SK-N-SH treated with all-trans-retinoic acid at 6 μM for 48 hours (cell line): ENCODE measurements at regions not wholly inside any gene's neighbourhood (a gene's known extent, or its start where the extent isn't known, plus 50 kb on each side); places are given as distances from the start of the nearest gene placed in this dataset.

Experiments used
- ATAC-seq: fragments of 200-7000 bp; cut with Tn5 transposase; 3 replicates; pipeline ENCODE4 v1.9.1; 2020; ENCODE audit warnings: mild to moderate bottlenecking, moderate library complexity
- ARNTL ChIP-seq: fragments of 450-650 bp; formaldehyde crosslinking; IDR thresholded peaks from 2 replicates; pipeline ENCODE4 v1.5.0; 2020; ENCODE audit warnings: low read depth, mild to moderate bottlenecking, moderate library complexity, borderline replicate concordance
- BACH2 ChIP-seq: fragments of 250-450 bp; sonication (Bioruptor Pico); IDR thresholded peaks from 2 replicates; pipeline ENCODE4 v1.9.0; 2021; ENCODE audit warnings: mild to moderate bottlenecking, borderline replicate concordance
- CREB5 ChIP-seq: fragments of 250-450 bp; sonication (Bioruptor Pico); IDR thresholded peaks from 2 replicates; pipeline ENCODE4 v1.5.1; 2020; ENCODE audit warnings: low read depth, mild to moderate bottlenecking, moderate library complexity
- CSRNP3 ChIP-seq: fragments of 250-450 bp; sonication (Bioruptor Pico); IDR thresholded peaks from 2 replicates; pipeline ENCODE4 v1.5.1; 2021; ENCODE audit warnings: mild to moderate bottlenecking, moderate library complexity
- ESRRG ChIP-seq: fragments of 250-450 bp; sonication (Bioruptor Pico); IDR thresholded peaks from 2 replicates; pipeline ENCODE4 v1.6.1; 2021; ENCODE audit warnings: mild to moderate bottlenecking
- GLIS3 ChIP-seq: fragments of 250-450 bp; sonication (Bioruptor Pico); IDR thresholded peaks from 2 replicates; pipeline ENCODE4 v1.5.0; 2020; ENCODE audit warnings: mild to moderate bottlenecking, moderate library complexity
- ISL1 ChIP-seq: fragments of 250-450 bp; sonication (Bioruptor Pico); IDR thresholded peaks from 2 replicates; pipeline ENCODE4 v2.1.2; 2022; ENCODE audit warnings: mild to moderate bottlenecking, moderate library complexity
- OSR1 ChIP-seq: fragments of 250-450 bp; sonication (Bioruptor Pico); IDR thresholded peaks from 2 replicates; pipeline ENCODE4 v1.8.0; 2022; ENCODE audit warnings: moderate library complexity, mild to moderate bottlenecking, inconsistent platforms
- POU6F1 ChIP-seq: fragments of 250-450 bp; sonication (Bioruptor Pico); IDR thresholded peaks from 2 replicates; pipeline ENCODE4 v1.8.0; 2021; ENCODE audit warnings: low read depth, mild to moderate bottlenecking, moderate library complexity, borderline replicate concordance
- RARB ChIP-seq: fragments of 250-450 bp; sonication (Bioruptor Pico); IDR thresholded peaks from 2 replicates; pipeline ENCODE4 v1.8.0; 2021; ENCODE audit warnings: mild to moderate bottlenecking, moderate library complexity
- SNAI2 ChIP-seq: fragments of 250-450 bp; sonication (Bioruptor Pico); IDR thresholded peaks from 2 replicates; pipeline ENCODE4 v1.5.0; 2020; ENCODE audit warnings: mild to moderate bottlenecking, moderate library complexity
- TCF4 ChIP-seq: fragments of 250-450 bp; sonication (Bioruptor Pico); IDR thresholded peaks from 2 replicates; pipeline ENCODE4 v1.8.0; 2021; ENCODE audit warnings: mild to moderate bottlenecking, moderate library complexity, borderline replicate concordance
- TOX ChIP-seq: fragments of 250-450 bp; sonication (Bioruptor Pico); IDR thresholded peaks from 2 replicates; pipeline ENCODE4 v1.8.0; 2021; ENCODE audit warnings: mild to moderate bottlenecking, moderate library complexity, borderline replicate concordance
- TSHZ2 ChIP-seq: fragments of 250-450 bp; sonication (Bioruptor Pico); IDR thresholded peaks from 2 replicates; pipeline ENCODE4 v1.5.0; 2020; ENCODE audit warnings: mild to moderate bottlenecking, moderate library complexity
- ZC3H10 ChIP-seq: fragments of 250-450 bp; sonication (Bioruptor Pico); IDR thresholded peaks from 2 replicates; pipeline ENCODE4 v1.5.1; 2021; ENCODE audit warnings: mild to moderate bottlenecking, moderate library complexity
- ZFP3 ChIP-seq: fragments of 250-450 bp; sonication (Bioruptor Pico); IDR thresholded peaks from 2 replicates; pipeline ENCODE4 v1.5.0; 2020; ENCODE audit warnings: mild to moderate bottlenecking, moderate library complexity
- ZFP30 ChIP-seq: fragments of 450-650 bp; formaldehyde crosslinking; IDR thresholded peaks from 2 replicates; pipeline ENCODE4 v1.5.0; 2022; ENCODE audit warnings: mild to moderate bottlenecking, moderate library complexity
- ZNF565 ChIP-seq: fragments of 450-650 bp; formaldehyde crosslinking; conservative IDR thresholded peaks from 2 replicates; pipeline ENCODE4 v1.5.0; 2020; ENCODE audit warnings: low read depth, mild to moderate bottlenecking, moderate library complexity
- ZNF70 ChIP-seq: fragments of 450-650 bp; formaldehyde crosslinking; IDR thresholded peaks from 2 replicates; pipeline ENCODE4 v1.5.0; 2020; ENCODE audit warnings: mild to moderate bottlenecking, moderate library complexity
- ZNF8 ChIP-seq: fragments of 450-650 bp; formaldehyde crosslinking; IDR thresholded peaks from 2 replicates; pipeline ENCODE4 v1.5.0; 2020; ENCODE audit warnings: mild to moderate bottlenecking, moderate library complexity

GRCh38 chr14:97841762-97842161 is 1044.6 kb downstream of the VRK1 start (continued):
- TF ChIP-seq POU6F1 (CRISPR knock-in tag), result no peak

GRCh38 chr14:97843066-97843465 is 1045.9 kb downstream of the VRK1 start:
- ATAC-seq, result no peak
- TF ChIP-seq ZC3H10 (CRISPR knock-in tag) (no peak), OSR1 (no peak), RARB (CRISPR knock-in tag) (no peak), TCF4 (CRISPR knock-in tag) (no peak), ARNTL (CRISPR knock-in tag) (no peak), ZNF8 (no peak), ZFP30 (CRISPR knock-in tag) (no peak), TSHZ2 (no peak), ZFP3 (CRISPR knock-in tag) (no peak), GLIS3 (CRISPR knock-in tag) (no peak), ESRRG (CRISPR knock-in tag) (no peak), CSRNP3 (no peak), ISL1 (CRISPR knock-in tag) (no peak), TOX (CRISPR knock-in tag) (no peak), ZNF565 (CRISPR knock-in tag) (no peak), ZNF70 (CRISPR knock-in tag) (no peak), CREB5 (CRISPR knock-in tag) (no peak)

GRCh38 chr14:97844042-97844441 is 1046.9 kb downstream of the VRK1 start:
- no peak for ATAC-seq
- no peak for TF ChIP-seq ARNTL (CRISPR knock-in tag)
- TF ChIP-seq SNAI2, result no peak
- TF ChIP-seq ZC3H10 (CRISPR knock-in tag), result no peak
- no peak for TF ChIP-seq GLIS3 (CRISPR knock-in tag)
- no peak for TF ChIP-seq BACH2 (CRISPR knock-in tag)
- no peak for TF ChIP-seq ZFP30 (CRISPR knock-in tag)
- no peak for TF ChIP-seq TSHZ2
- no peak for TF ChIP-seq OSR1

GRCh38 chr14:97846156-97846555 is 1049.0 kb downstream of the VRK1 start:
- TF ChIP-seq ARNTL (CRISPR knock-in tag), result no peak
- TF ChIP-seq, all 23 proteins: peak for 0
- no peak for ATAC-seq
